CD4-positive, CD25-positive, alpha-beta regulatory T cell (primary cell): ENCODE measurements at regions not wholly inside any gene's neighbourhood (a gene's known extent, or its start where the extent isn't known, plus 50 kb on each side); places are given as distances from the start of the nearest gene placed in this dataset.
"Not testable (repeated sequence)": the region's sequence is repeated elsewhere in the genome, so short reads cannot be mapped to it uniquely, and the experiment has no call there.

Source experiments
- ATAC-seq, 2 donors: fragments of 150-1000 bp; cut with Tn5 transposase; one replicate each; pipeline ENCODE4 v1.10.0; 2021; ENCODE audit warnings: low read depth in 2 of 2, moderate number of reproducible peaks in 2 of 2, moderate library complexity in 1 of 2
- DNase-seq, 3 donors: peaks; one replicate each; pipeline versions ENCODE4 v3.0.0 to v3.0.0-alpha.2; 2012 to 2022; ENCODE audit warnings: mixed read lengths in 1 of 3
- H3K27ac ChIP-seq: one replicate; pipeline ENCODE4 v1.7.0; 2013; ENCODE audit warnings: mild to moderate bottlenecking, low read length; ENCODE audit not compliant: insufficient read depth, poor library complexity, severe bottlenecking
- H3K27me3 ChIP-seq: one replicate; pipeline ENCODE4 v1.7.0; 2013; ENCODE audit warnings: low read length; ENCODE audit not compliant: control insufficient read depth, insufficient read depth
- H3K36me3 ChIP-seq: one replicate; pipeline ENCODE4 v1.7.0; 2013; ENCODE audit warnings: mild to moderate bottlenecking, low read length, moderate library complexity; ENCODE audit not compliant: control insufficient read depth, insufficient read depth
- H3K4me1 ChIP-seq: 2 replicates; pipeline ENCODE4 v1.7.0; 2013; ENCODE audit warnings: mild to moderate bottlenecking, low read length; ENCODE audit not compliant: insufficient read depth, control insufficient read depth, poor library complexity, severe bottlenecking
- H3K4me3 ChIP-seq: one replicate; pipeline ENCODE4 v1.7.0; 2013; ENCODE audit warnings: low read depth, mild to moderate bottlenecking, low read length, moderate library complexity
- H3K9me3 ChIP-seq, 2 experiments: 1 replicate in 1 of 2; 2 replicates in 1 of 2; pipeline ENCODE4 v1.7.0; 2013; ENCODE audit warnings: low read length in 2 of 2, mild to moderate bottlenecking in 1 of 2, moderate library complexity in 1 of 2; ENCODE audit not compliant: control insufficient read depth in 2 of 2
- H3K27ac Mint-ChIP-seq, 3 donors: one replicate each; pipeline ENCODE4 v1.8.0; 2020 to 2022; ENCODE audit warnings: mild to moderate bottlenecking in 3 of 3, mixed read lengths in 3 of 3, moderate library complexity in 2 of 3
- H3K27me3 Mint-ChIP-seq: one replicate; pipeline ENCODE4 v1.8.0; 2022; ENCODE audit warnings: mild to moderate bottlenecking, mixed read lengths
- H3K36me3 Mint-ChIP-seq: one replicate; pipeline ENCODE4 v1.8.0; 2020; ENCODE audit warnings: mixed read lengths
- H3K4me1 Mint-ChIP-seq, 4 donors: one replicate each; pipeline ENCODE4 v1.8.0; 2020 to 2022; ENCODE audit warnings: mixed read lengths in 4 of 4, mild to moderate bottlenecking in 1 of 4
- H3K4me3 Mint-ChIP-seq, 4 donors: one replicate each; pipeline ENCODE4 v1.8.0; 2020 to 2022; ENCODE audit warnings: mild to moderate bottlenecking in 4 of 4, mixed read lengths in 4 of 4, moderate library complexity in 3 of 4
- H3K9me3 Mint-ChIP-seq, 7 donors: one replicate each; pipeline ENCODE4 v1.8.0; 2020 to 2022; ENCODE audit warnings: mixed read lengths in 7 of 7, mild to moderate bottlenecking in 3 of 7, moderate library complexity in 2 of 7

- no peaks in the 10 kb centered on the region for H3K36me3 ChIP-seq
- Mint-ChIP-seq H3K4me3 (no peak overlapping the region), H3K27me3 (peaks cover 4% of the 10 kb centered on the region), H3K36me3 (no peaks in the 10 kb centered on the region), H3K4me1 (peaks cover 0 to 18% (median 6%) of the 10 kb centered on the region in 4 donors), H3K9me3 (peaks cover 0 to 2% (median 0%) of the 10 kb centered on the region in 7 donors), H3K27ac (no peak overlapping the region)
- H3K9me3 ChIP-seq: no peaks in the 10 kb centered on the region
- DNase-seq: no peak
- no peak overlapping the region for H3K27ac ChIP-seq
- H3K27me3 ChIP-seq: no peaks in the 10 kb centered on the region
- ATAC-seq: no peak
- no peak overlapping the region for H3K4me3 ChIP-seq
- H3K4me1 ChIP-seq: no peaks in the 10 kb centered on the region
Observed at GRCh38 chr4:152189451-152190179, 346.3 kb downstream of the FBXW7 start.

GRCh38 chr4:152188801-152189200 lies 347.1 kb downstream of the FBXW7 start:
- Mint-ChIP-seq H3K9me3 (peaks cover 0 to 2% (median 0%) of the 10 kb centered on the region in 7 donors), H3K27me3 (peaks cover 4% of the 10 kb centered on the region), H3K27ac (no peak overlapping the region), H3K4me3 (no peak overlapping the region), H3K36me3 (no peaks in the 10 kb centered on the region), H3K4me1 (peaks cover 0 to 21% (median 7%) of the 10 kb centered on the region in 4 donors)
- Histone ChIP-seq H3K27ac (no peak overlapping the region), H3K4me3 (no peak overlapping the region), H3K9me3 (no peaks in the 10 kb centered on the region), H3K4me1 (peaks cover 4% of the 10 kb centered on the region), H3K27me3 (no peaks in the 10 kb centered on the region), H3K36me3 (no peaks in the 10 kb centered on the region)
- ATAC-seq (no peak), DNase-seq (no peak)

GRCh38 chr4:152187693-152188092 lies 348.2 kb downstream of the FBXW7 start:
- peaks cover 8% of the 10 kb centered on the region for H3K4me1 ChIP-seq
- no peaks in the 10 kb centered on the region for H3K36me3 ChIP-seq
- Mint-ChIP-seq H3K27me3 (peaks cover 4% of the 10 kb centered on the region), H3K4me1 (peaks cover 0 to 31% (median 16%) of the 10 kb centered on the region in 4 donors), H3K4me3 (no peak overlapping the region), H3K9me3 (peaks cover 0 to 2% (median 0%) of the 10 kb centered on the region in 7 donors), H3K27ac (no peak overlapping the region), H3K36me3 (no peaks in the 10 kb centered on the region)
- H3K27me3 ChIP-seq: no peaks in the 10 kb centered on the region
- no peaks in the 10 kb centered on the region for H3K9me3 ChIP-seq
- no peak overlapping the region for H3K27ac ChIP-seq
- DNase-seq (no peak), ATAC-seq (no peak)
- no peak overlapping the region for H3K4me3 ChIP-seq

- H3K4me1 Mint-ChIP-seq: peaks cover 0 to 33% (median 16%) of the 10 kb centered on the region in 4 donors
Observed at GRCh38 chr4:152185786-152186550, 349.9 kb downstream of the FBXW7 start.

GRCh38 chr4:152181150-152181549 lies 354.7 kb downstream of the FBXW7 start:
- H3K9me3 Mint-ChIP-seq: no peaks in the 10 kb centered on the region
- no peak for ATAC-seq
- no peak for DNase-seq
- no peak overlapping the region for H3K27ac ChIP-seq
- H3K4me1 ChIP-seq: peaks cover 8% of the 10 kb centered on the region
- H3K9me3 ChIP-seq: no peaks in the 10 kb centered on the region
- peaks cover 2% of the 10 kb centered on the region for H3K27me3 Mint-ChIP-seq
- no peaks in the 10 kb centered on the region for H3K36me3 ChIP-seq
- no peaks in the 10 kb centered on the region for H3K36me3 Mint-ChIP-seq
- H3K4me3 ChIP-seq: no peak overlapping the region
- peaks cover 0 to 26% (median 13%) of the 10 kb centered on the region in 4 donors for H3K4me1 Mint-ChIP-seq
- H3K27me3 ChIP-seq: no peaks in the 10 kb centered on the region
- H3K4me3 Mint-ChIP-seq: no peak overlapping the region
- H3K27ac Mint-ChIP-seq: no peak overlapping the region

More at GRCh38 chr4:152185786-152186550, 349.9 kb downstream of the FBXW7 start:
- Mint-ChIP-seq H3K27me3 (peaks cover 4% of the 10 kb centered on the region), H3K4me3 (no peak overlapping the region), H3K9me3 (peaks cover 0 to 2% (median 0%) of the 10 kb centered on the region in 7 donors), H3K27ac (no peak overlapping the region), H3K36me3 (no peaks in the 10 kb centered on the region)
- Histone ChIP-seq H3K27me3 (no peaks in the 10 kb centered on the region), H3K4me1 (peaks cover 8% of the 10 kb centered on the region), H3K9me3 (no peaks in the 10 kb centered on the region), H3K36me3 (no peaks in the 10 kb centered on the region), H3K4me3 (no peak overlapping the region), H3K27ac (no peak overlapping the region)
- ATAC-seq (no peak), DNase-seq (no peak)

GRCh38 chr4:152180369-152180768 lies 355.5 kb downstream of the FBXW7 start:
- H3K4me1 ChIP-seq: peaks cover 8% of the 10 kb centered on the region
- no peaks in the 10 kb centered on the region for H3K9me3 ChIP-seq
- H3K27ac ChIP-seq: no peak overlapping the region
- H3K4me3 ChIP-seq: no peak overlapping the region
- H3K36me3 ChIP-seq: no peaks in the 10 kb centered on the region
- H3K27ac Mint-ChIP-seq: peak overlapping the region in 2 of 3 donors; percentile 5 to 11
- ATAC-seq: no peak
- no peaks in the 10 kb centered on the region for H3K27me3 ChIP-seq
- H3K9me3 Mint-ChIP-seq: no peaks in the 10 kb centered on the region
- H3K4me3 Mint-ChIP-seq: no peak overlapping the region
- H3K36me3 Mint-ChIP-seq: no peaks in the 10 kb centered on the region
- H3K4me1 Mint-ChIP-seq: peaks cover 0 to 25% (median 10%) of the 10 kb centered on the region in 4 donors
- peaks cover 6% of the 10 kb centered on the region for H3K27me3 Mint-ChIP-seq
- no peak for DNase-seq

- H3K27ac Mint-ChIP-seq, ATAC-seq, H3K27me3 Mint-ChIP-seq, H3K4me1 ChIP-seq, H3K9me3 Mint-ChIP-seq, H3K4me3 ChIP-seq, H3K36me3 Mint-ChIP-seq, H3K27me3 ChIP-seq, H3K36me3 ChIP-seq, H3K9me3 ChIP-seq, DNase-seq, H3K27ac ChIP-seq, H3K4me3 Mint-ChIP-seq: not testable (repeated sequence)
- H3K4me1 Mint-ChIP-seq: peaks cover 0 to 11% (median 1%) of the 10 kb centered on the region in 4 donors
Observed at GRCh38 chr4:152177538-152177937, 358.4 kb downstream of the FBXW7 start.
